COR-L47 (cell line): ENCODE measurements at regions not wholly inside any gene's neighbourhood (a gene's known extent, or its start where the extent isn't known, plus 50 kb on each side); places are given as distances from the start of the nearest gene placed in this dataset.

Source experiments
- DNase-seq: peaks from one replicate; lab custom pipeline; 2025; lab: John Stamatoyannopoulos, UW

DNA sequence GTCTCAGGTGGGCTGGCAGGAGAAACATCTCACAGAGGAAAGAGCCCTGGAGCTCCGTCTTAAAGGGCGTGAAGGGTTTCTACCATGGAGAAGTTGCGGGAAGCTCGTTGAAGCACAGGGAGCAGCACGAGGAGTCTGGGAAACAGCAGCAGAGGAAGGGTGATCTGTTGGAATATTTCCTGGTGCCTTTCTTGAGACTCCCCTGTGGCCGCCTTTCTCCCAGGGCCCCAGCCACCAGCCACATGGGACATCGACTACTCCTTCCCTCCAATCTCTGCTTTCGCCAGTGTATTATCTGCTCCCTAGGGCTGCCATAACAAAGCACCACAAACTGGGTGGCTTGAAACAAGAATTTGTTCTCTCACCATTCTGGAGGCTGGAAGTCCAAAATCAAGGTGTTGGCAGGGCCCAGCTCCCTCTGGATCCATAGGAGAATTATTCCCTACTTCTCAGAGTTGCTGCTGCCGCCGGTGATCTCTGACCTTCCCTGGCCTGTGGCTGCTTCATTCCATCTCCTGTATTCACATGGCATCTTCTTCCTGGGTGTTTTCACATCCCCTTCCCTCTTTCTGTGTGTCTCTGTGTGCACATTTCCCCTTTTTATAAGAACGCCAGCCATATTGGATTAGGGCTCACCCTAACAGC, 152.8 kb upstream of the GSC start:
- no peak for DNase-seq

DNA sequence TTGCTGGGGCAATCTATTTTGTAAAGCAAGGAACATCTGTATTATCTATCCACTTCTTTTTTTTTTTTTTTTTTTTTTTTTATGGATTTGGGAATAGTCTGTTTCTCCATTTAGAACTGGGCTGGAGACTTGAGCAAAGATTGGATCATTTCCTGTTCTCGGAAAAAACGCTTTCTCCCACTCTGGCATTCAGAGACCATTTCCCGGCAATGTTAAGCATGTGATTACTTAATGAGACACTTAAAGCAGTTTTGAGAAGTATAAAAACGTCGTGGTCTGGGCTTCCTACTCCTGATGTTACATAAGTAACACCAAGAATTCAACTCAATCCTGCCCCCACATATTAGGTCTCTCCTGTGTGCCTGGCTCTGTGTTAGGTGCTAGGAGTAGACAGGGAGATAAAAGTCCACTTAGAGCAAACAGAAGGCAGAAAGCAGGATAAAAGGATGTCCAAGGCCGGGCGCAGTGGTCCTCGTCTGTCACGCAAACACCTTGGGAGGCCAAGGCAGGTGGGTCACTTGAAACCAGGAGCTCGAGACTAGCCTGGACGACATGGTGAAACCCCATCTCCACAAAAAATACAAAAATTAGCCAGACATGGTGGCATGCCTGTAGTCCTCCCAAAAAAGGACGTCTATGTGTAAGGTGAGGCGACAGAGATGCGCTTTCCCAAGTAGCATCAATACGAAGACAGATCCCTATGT, 152.1 kb upstream of the GSC start:
- DNase-seq, result no peak

DNA sequence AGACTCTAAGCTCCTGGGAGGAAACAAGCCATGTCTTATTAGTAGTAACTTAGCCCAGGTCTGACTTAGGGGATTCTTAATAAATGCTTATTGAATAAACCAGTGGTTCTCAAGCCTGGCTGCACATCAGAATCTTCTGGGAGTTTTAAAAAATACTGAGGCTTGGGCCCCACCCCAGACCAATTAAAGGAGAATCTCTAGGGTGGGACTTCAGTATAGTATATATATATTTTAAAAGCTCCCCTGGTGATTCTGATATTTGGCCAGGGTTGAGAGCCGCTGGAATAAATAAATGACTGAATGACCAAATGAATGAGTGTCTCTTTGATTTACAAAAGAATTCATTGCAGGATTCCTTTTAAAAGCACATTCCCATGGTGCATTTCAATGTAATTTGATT, 151.5 kb upstream of the GSC start:
- DNase-seq, result no peak

DNA sequence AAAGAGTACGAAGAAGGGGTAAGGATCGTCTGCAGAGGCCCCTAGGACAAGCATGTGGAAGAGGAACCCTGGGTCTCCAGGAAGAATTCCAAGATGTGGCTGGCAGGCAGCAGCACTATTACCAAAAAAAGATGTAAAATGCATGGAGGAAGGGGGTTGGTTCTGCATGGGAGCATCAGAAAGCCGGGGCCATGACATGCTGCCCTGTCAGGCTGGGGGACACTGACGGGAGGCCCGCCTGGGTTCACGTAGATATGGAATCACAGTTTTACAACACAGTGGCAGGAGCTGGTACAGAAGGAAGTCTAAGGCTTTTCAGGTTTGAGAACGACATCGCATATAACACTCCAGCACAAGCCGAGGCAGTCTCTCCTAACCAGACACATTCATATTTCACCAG, 150.0 kb upstream of the GSC start:
- DNase-seq, result no peak

DNA sequence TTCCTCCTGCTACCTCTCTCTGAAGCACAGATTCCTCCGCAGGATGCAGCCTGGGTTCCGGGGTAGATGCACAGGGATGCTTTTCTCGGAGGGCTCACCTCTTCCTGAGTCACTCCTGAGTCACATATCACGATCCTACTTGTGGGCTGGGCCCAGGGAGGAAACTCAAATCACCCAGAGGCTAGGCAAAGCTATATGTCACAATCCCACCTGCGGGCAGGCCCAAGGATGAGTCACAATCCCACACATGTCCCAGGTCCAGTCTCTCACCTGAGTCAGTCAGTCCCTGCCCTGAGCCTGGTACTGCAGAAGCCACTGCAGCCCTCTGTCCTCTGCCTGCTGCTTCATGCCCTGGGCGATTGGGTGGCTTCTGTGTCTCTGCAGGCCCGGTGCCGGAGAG, 149.0 kb upstream of the GSC start:
- DNase-seq, result no peak

DNA sequence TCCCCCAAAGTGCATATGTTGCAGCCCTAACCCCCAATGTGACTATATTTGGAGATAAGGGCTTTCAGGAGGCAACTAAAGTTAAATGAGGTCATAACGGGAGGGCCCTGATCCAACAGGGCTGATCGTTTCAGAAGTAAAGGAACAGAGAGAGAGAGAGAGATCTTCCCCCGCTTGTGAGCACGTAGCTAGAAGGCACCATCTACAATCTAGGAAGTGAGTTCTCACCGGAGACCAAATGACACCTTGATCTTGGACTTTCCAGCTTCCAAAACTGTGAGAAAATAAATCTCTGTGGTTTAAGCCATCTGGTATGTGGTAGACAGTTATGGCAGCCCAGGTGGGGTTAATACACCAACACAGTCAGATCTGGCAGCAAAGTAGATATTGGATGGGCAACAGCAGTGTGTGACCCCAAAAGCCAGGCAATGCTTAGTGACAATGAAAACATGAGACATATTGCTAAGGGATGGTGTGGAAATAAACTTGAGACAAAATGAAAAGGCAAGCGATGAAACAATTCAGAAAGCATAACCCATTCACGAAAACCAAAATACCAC, 147.2 kb upstream of the GSC start:
- no peak for DNase-seq

DNA sequence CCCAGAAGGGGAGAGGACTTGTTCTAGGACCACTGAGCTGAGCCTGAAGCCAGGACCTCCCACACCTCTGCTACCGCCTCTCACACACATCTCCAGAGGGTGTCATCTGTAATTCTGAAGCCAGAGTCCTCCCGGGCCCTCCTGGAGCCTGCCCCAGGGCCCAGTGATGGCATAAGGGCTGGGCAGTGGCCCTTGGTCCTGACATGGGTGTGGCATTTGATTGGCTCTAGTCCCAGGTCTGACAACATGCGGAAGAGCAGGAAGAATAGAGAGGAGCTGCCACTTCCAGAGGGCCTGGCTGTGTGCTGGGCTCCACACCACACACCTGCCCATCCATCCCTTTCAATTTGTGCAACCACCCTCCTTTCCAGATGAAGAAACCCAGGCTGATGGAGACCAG, 144.3 kb upstream of the GSC start:
- no peak for DNase-seq

DNA sequence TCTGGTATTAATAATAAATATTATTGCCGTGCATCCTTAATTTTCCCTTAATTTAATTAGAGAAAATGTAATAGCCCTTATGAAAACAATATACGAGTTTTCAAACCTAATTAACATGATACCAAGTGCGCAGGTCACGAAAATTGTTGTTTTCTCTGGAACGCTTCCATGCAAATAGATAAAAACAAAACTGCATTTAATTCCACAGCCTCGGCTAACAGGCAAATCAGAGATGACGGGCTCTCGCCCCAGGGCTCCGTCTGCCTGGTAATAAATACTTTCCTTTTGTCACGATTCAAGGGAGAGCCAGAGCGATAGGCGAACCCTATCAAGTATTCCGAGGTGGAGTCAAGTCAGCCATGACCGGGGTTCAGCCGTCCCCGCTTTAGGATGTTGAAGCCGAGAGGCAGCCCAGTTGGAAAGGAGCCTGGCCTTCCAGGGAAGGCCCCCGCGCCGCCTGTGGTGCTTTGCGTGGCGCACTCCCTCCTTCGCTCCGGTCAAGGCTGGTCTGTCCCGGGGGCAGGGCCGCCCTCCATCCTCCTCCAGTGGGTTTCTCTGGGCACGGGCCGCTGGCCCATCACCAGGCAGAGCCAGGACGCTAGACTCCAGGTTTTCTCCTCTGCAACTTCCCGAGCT, 137.8 kb upstream of the GSC start:
- no peak for DNase-seq

DNA sequence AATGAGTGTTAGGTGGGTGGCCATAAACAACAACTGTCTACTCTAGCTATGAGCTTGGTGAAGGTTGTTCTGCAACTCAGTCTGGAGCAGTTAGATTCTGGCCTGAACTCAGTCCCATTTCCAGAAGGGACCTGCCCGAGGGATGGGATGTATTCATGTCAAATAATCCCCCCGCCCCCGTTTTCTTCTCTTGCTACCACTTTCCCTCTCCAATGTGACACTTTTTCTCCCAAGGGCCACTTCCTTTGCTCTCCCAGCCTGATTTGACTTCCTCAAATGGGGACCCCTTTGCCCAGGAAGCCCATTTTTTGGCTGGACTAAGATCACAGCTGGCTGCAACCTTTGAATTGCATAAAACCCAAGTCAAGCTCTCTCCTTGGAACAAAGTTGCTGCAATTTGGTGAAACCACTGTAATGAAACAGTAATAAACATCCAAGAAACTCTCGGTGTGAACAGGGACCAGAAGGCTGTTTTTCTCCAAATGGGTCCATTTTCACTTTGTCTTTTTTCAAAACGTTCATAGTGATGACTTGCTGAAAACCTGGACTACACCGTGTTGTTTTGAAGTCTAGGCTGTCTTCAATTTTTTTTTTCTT, 137.2 kb upstream of the GSC start:
- DNase-seq, result no peak

DNA sequence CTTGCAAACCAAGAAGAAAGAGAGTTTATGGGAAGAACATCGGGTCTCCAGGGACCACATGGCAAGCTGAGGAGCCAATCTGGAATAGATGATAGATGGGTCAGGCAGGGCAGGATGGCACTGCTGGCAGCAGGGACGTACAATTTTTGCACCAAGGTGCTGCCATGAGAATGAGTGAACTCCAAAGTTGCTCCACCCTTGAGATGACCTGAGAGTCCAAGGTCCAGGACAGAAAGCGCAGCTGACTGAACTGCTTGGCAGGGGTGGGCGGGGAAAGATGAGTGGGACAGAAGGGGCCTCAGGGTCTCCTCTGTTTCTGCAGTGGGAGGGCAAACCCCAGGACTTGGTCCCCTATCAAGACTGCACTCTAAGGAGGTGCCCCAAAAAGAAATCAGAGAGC, 136.7 kb upstream of the GSC start:
- no peak for DNase-seq

DNA sequence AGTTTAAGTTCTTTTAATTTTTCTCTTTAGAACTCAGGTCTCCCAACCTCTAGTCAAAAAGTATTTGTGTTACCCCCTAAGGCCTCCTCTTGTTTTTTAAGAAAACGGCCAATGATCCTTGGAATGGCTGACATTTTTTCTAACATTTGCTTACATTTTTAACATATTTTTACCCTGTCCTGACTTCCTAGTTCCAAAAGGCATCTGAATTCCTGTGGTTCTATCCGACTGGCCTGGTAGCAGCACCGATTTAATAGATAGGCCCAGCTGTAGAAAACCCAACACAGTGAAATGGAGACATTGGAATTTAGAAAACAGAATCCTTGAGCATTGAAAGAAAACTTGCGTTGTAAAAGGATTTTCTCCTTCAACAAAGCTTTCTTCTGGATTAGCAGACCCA, 134.7 kb upstream of the GSC start:
- no peak for DNase-seq

DNA sequence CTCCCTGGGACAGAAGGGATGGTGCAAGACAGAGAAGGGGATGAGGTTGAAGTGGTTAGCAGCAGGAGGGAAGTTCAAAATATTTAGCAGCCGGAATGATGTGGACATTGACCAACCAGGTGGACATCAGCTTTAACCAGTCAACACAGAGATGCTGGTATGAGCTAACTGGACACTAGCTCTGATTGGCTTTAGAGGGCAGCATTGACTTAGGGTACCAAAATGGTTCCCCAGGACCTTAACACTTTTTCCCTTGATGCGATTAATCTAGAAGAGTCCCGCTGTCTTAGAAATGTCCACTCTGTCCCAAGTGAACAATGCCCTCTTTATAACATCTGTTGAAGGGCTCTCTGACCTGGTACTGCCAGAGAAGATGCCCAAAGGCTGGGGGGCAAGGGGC, 134.0 kb upstream of the GSC start:
- no peak for DNase-seq

DNA sequence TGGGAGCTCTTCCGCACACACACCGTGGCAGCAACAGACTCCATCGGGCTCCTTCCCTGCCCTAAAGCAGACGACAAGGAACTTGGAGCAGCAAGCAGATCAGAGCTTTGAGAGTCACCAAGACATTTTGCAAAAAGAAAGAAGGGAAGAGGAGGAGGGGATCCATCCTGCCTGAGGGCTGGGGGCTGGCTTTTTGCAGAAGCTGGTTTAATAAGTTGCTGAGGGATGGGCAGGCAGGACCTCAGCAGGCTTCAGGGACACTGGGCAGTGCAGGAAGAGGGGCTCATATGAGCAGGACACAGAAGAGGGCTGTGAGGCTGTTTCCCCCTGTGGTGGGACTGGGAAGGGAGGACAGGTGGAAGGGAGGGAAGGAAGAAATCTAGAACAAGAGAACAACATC, 133.4 kb upstream of the GSC start:
- no peak for DNase-seq

DNA sequence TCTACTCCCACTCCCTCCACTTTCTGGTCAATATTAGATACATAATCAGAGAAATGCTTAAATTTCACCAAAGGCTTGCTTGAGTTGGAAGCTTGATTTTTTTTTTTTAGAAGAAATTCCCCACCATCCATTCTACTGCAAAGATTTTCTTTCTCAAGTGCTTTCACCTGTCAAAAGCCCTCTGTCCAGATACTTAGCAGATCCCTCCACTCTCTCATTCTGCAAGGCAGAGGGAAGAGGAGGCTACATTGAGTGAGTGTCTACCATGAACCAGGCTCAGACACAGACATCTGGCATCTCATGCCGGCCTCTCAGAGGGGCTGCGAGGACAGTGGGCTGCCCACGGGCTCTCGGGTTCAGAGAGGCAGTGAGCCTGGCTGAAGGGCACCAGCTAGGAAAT, 127.6 kb upstream of the GSC start:
- no peak for DNase-seq

DNA sequence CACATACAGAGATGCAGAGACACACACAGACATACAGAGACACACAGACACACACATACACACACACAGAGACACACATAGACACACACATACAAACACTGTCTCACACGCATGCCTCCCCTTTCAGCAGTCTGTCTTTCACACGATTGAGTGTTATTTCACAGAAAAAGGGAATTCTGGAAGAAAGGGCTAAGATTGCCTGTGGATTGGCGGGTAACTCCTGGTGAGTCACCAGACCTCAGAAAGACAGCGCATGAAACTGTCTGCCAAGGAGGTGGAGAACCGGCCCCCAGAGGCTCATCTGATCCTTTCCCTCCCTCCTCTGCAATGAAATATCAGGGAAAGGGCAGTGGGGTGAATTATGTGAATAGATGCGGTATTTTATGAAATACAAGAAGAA, 127.2 kb upstream of the GSC start:
- no peak for DNase-seq

DNA sequence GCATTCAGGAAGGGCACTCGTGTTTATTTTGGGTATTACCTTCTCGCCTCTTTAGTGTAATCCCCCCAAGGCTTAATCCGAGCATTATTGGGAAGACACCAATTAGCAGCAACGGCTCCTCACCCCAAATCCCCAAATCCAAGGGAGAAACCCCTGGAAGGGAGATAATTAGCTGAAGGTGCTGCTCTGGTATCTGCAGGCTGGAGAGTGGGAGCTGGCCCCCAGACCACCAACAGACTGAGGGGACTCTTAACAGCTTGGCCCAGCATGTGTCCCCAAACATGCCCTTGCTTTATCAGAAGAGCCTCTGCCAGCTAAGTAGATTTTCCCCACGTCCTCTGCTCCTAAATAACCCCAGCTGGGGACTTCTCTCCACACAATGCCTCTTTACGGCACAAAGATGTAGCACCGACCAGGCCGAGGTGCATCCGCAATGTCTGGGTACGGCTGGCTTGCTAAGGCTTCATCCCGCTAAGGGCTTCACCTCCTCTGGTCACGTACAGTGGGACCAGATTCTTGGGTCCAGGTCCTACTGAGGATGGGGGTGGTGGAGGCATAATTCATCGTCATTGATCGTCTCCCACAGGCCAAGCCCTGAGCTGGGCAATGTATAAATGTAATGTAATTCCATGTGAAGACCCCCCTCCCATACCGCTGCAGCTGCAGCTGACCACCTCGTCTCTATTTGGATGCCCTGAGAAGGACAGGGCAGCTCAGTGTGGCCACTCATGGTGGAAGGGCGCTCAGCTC, 123.7 kb upstream of the GSC start:
- DNase-seq, result no peak

DNA sequence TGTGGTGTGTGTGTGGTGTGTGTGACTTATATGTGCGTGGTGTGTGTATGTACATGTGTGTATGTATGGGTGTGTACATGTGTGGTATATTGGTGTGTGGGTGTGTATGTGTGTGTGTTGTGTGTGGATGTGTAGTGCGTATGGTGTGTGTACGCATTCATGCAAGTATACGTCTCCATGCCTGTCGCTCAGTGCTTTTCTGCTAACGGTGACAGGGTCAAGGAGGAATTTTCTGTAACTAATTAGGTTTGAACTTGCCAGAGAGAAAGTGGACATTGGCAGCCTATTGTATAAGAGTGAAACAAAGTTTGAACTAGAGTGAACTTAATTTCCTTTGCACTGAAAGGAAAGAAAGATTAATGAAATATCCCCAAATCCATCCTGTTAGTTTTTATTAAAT, 120.9 kb upstream of the GSC start:
- DNase-seq, result no peak

DNA sequence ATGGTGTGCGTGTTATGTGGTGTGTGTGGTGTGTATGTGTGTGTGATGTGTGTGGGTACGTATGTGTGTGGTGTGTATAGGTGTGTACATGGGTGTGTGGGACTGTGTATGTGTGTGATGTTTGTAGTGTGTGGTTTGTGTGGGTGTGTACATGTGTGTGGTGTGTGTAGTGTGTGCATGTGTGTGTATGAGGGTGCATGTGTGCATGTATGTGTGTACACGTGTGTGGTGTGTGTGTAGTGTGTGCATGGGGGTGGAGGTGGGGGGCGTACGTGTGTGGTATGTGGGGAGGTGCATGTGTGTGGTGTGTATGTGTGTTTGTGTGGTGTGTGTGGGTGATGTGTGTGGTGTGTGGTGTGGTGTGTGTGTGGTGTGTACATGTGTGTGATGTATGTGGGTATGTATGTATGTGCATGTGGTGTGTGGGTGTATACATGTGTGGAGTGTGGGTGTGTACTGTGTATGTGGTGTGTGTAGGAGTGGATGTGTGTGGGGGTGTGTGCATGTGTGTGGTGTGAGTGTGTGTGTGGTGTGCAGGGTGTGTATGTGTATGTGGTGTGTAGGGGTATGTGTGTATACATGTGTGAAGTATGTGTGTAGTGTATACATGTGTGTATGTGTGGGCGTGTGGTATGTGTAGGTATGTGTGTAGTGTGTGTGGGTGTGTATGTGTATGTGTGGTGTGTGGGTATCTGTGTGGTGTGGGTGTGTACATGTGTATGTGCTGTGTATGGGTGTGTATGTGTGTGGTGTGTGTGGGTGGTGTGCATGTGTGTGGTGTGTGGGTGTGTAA, 119.8 kb upstream of the GSC start:
- no peak for DNase-seq

DNA sequence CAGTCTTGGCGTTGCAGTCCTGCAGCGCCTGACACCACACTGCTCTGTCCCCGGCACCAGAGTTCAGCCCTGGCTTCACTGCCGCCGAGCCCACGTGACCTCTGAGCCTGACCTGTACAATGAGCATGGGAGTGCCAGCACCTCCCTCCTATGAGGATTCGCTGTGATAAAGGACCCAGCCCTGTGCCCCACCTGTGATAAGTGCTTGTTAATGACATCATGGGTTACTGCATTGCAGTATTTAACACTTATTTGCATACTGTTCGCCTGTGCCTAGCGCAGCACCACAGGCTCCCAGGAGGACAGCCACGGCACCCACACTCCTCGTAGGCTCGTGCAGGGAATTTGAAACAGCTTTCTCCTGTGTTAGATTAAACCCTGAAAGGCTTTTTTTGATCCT, 118.2 kb upstream of the GSC start:
- DNase-seq, result no peak

DNA sequence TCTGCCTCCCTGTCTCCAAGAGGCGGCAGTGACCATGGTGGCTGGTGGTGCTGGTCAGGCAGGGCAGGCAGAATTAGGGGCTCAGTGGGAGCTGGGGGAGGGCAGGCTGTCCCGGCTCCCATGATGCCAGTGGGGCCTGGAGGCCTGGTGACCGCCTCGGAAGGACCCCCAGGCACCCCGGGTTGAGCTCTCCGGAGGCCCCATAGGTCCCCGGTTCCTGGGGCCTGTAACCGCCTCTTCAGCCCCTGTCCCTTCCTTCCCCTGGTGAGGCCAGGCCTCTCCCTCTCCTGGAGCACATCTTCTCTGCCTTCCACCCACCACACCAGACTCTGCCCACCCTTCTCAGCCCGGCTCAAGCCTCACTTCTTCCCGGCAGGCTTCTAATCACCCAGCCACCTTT, 117.7 kb upstream of the GSC start:
- no peak for DNase-seq

DNA sequence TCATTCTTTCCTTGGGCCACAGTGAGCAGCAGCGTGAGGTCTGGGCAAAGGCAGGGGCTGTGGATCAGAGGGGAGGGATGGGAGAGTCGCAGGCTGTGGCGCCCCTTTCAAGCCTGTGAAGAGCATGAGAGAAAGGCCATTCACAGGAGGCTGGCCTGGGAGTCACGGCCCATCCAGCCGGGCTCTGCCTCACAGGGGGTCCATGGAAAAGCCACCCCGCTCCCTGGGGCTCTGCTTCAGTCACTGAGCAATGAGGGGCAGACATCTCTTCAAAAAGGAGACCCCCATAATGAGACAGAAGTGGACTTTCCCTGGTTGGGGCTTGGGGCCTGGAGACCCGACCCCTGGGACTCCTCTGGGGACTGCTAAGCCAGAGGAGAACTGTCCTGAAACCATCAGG, 117.0 kb upstream of the GSC start:
- no peak for DNase-seq
